ENCODE measurements at regions not wholly inside any gene's neighbourhood (a gene's known extent, or its start where the extent isn't known, plus 50 kb on each side); places are given as distances from the start of the nearest gene placed in this dataset.
A peak's percentile ranks its signal among the peaks of the same experiment; 100 is the strongest.

GRCh38 chr6:26193467-26194328 lies 106.5 kb downstream of the HFE start:
- H3K9ac ChIP-seq = no peak overlapping the region
- no peak for TF ChIP-seq CTCF (IDR thresholded peaks at IDR 0.05)
- H3K4me1 ChIP-seq = no peaks in the 10 kb centered on the region

GRCh38 chr6:26194329-26194701 lies 107.1 kb downstream of the HFE start:
- Histone ChIP-seq H3K4me2 (ENCODE audit: low read length) (no peak overlapping the region), H3K79me2 (no peaks in the 10 kb centered on the region), H3K9ac (no peak overlapping the region), H3K4me3 (ENCODE audit: low read depth, low read length) (no peak overlapping the region), H2AFZ (no peak overlapping the region), H3K9me3 (ENCODE audit: control insufficient read depth, low read length) (no peaks in the 10 kb centered on the region), H3K27me3 (ENCODE audit: control insufficient read depth, insufficient read depth, low read length) (no peaks in the 10 kb centered on the region), H3K4me1 (no peaks in the 10 kb centered on the region), H3K36me3 (ENCODE audit: control insufficient read depth, insufficient read depth, low read length) (no peaks in the 10 kb centered on the region), H3K27ac (no peak overlapping the region)
- no peak for TF ChIP-seq CTCF (IDR thresholded peaks at IDR 0.05)

More at GRCh38 chr6:26193467-26194328, 106.5 kb downstream of the HFE start:
- H3K79me2 ChIP-seq = no peaks in the 10 kb centered on the region
- H3K4me3 ChIP-seq (ENCODE audit: low read depth, low read length) = no peak overlapping the region
- H3K27me3 ChIP-seq (ENCODE audit: control insufficient read depth, insufficient read depth, low read length) = no peaks in the 10 kb centered on the region
- H2AFZ ChIP-seq = no peak overlapping the region
- H3K27ac ChIP-seq = no peak overlapping the region
- no peaks in the 10 kb centered on the region for H3K9me3 ChIP-seq (ENCODE audit: control insufficient read depth, low read length)
- H3K4me2 ChIP-seq (ENCODE audit: low read length) = no peak overlapping the region
- H3K36me3 ChIP-seq (ENCODE audit: control insufficient read depth, insufficient read depth, low read length) = no peaks in the 10 kb centered on the region

- no peaks in the 10 kb centered on the region for H3K79me2 ChIP-seq
- H3K9me3 ChIP-seq (ENCODE audit: control insufficient read depth, low read length) = no peaks in the 10 kb centered on the region
- H3K4me1 ChIP-seq = no peaks in the 10 kb centered on the region
- H3K4me3 ChIP-seq (ENCODE audit: low read depth, low read length) = no peak overlapping the region
- no peak overlapping the region for H2AFZ ChIP-seq
- H3K9ac ChIP-seq = no peak overlapping the region
- no peaks in the 10 kb centered on the region for H3K27me3 ChIP-seq (ENCODE audit: control insufficient read depth, insufficient read depth, low read length)
- no peaks in the 10 kb centered on the region for H3K36me3 ChIP-seq (ENCODE audit: control insufficient read depth, insufficient read depth, low read length)
- peak overlapping the region; percentile 35 for H3K27ac ChIP-seq
- no peak for TF ChIP-seq CTCF (IDR thresholded peaks at IDR 0.05)
- H3K4me2 ChIP-seq (ENCODE audit: low read length) = no peak overlapping the region
Observed at GRCh38 chr6:26194816-26195375, 107.7 kb downstream of the HFE start.

- no peak for TF ChIP-seq CTCF (IDR thresholded peaks at IDR 0.05)
- Histone ChIP-seq H3K4me1 (no peaks in the 10 kb centered on the region), H3K9me3 (ENCODE audit: control insufficient read depth, low read length) (no peaks in the 10 kb centered on the region), H3K36me3 (ENCODE audit: control insufficient read depth, insufficient read depth, low read length) (no peaks in the 10 kb centered on the region), H3K79me2 (no peaks in the 10 kb centered on the region), H3K27me3 (ENCODE audit: control insufficient read depth, insufficient read depth, low read length) (no peaks in the 10 kb centered on the region), H2AFZ (no peak overlapping the region), H3K27ac (no peak overlapping the region), H3K4me3 (ENCODE audit: low read depth, low read length) (peak overlapping the region; percentile 11), H3K4me2 (ENCODE audit: low read length) (peak overlapping the region; percentile 16), H3K9ac (no peak overlapping the region)
Observed at GRCh38 chr6:26195376-26195923, 108.2 kb downstream of the HFE start.
